ENCODE measurements at regions not wholly inside any gene's neighbourhood (a gene's known extent, or its start where the extent isn't known, plus 50 kb on each side); places are given as distances from the start of the nearest gene placed in this dataset.
"Not testable (repeated sequence)": the region's sequence is repeated elsewhere in the genome, so short reads cannot be mapped to it uniquely, and the experiment has no call there.

GRCh38 chr4:148854203-148854602 lies 412.0 kb upstream of the NR3C2 start:
- no peak for DNase-seq

GRCh38 chr4:148852092-148852699 lies 410.0 kb upstream of the NR3C2 start:
- DNase-seq: no peak

GRCh38 chr4:148850257-148850995 lies 408.2 kb upstream of the NR3C2 start:
- no peak for DNase-seq

GRCh38 chr4:148849581-148849980 lies 407.4 kb upstream of the NR3C2 start:
- DNase-seq: no peak

- no peak for DNase-seq
Observed at GRCh38 chr4:148847544-148848255, 405.5 kb upstream of the NR3C2 start.

GRCh38 chr4:148845609-148846008 lies 403.4 kb upstream of the NR3C2 start:
- DNase-seq: no peak

GRCh38 chr4:148843625-148844024 lies 401.4 kb upstream of the NR3C2 start:
- DNase-seq: no peak

GRCh38 chr4:148842843-148843242 lies 400.6 kb upstream of the NR3C2 start:
- no peak for DNase-seq

- not testable (repeated sequence) for DNase-seq
Observed at GRCh38 chr4:148837571-148837970, 395.4 kb upstream of the NR3C2 start.

GRCh38 chr4:148834804-148835631 lies 392.8 kb upstream of the NR3C2 start:
- no peak for DNase-seq

GRCh38 chr4:148831945-148832344 lies 389.7 kb upstream of the NR3C2 start:
- DNase-seq: no peak

GRCh38 chr4:148828291-148828690 lies 386.1 kb upstream of the NR3C2 start:
- DNase-seq: no peak

GRCh38 chr4:148827781-148828180 lies 385.6 kb upstream of the NR3C2 start:
- no peak for DNase-seq

- DNase-seq: no peak
Observed at GRCh38 chr4:148823419-148823769, 381.2 kb upstream of the NR3C2 start.

GRCh38 chr4:148822572-148823418 lies 380.6 kb upstream of the NR3C2 start:
- DNase-seq: no peak

- no peak for DNase-seq
Observed at GRCh38 chr4:148814030-148814429, 371.8 kb upstream of the NR3C2 start.

- no peak for DNase-seq
Observed at GRCh38 chr4:148813289-148813688, 371.1 kb upstream of the NR3C2 start.

GRCh38 chr4:148812101-148812500 lies 369.9 kb upstream of the NR3C2 start:
- no peak for DNase-seq

- DNase-seq: no peak
Observed at GRCh38 chr4:148810461-148810860, 368.2 kb upstream of the NR3C2 start.

GRCh38 chr4:148808416-148808815 lies 366.2 kb upstream of the NR3C2 start:
- no peak for DNase-seq

GRCh38 chr4:148800940-148801339 lies 358.7 kb upstream of the NR3C2 start:
- no peak for DNase-seq

GRCh38 chr4:148800336-148800885 lies 358.2 kb upstream of the NR3C2 start:
- DNase-seq: no peak
